ENCODE measurements at regions not wholly inside any gene's neighbourhood (a gene's known extent, or its start where the extent isn't known, plus 50 kb on each side); places are given as distances from the start of the nearest gene placed in this dataset.

GRCh38 chr9:78525986-78526560 is 229.1 kb downstream of the PSAT1 start:
- Histone ChIP-seq H3K9me3 (ENCODE audit: low read depth) (no peaks in the 10 kb centered on the region), H3K27me3 (no peaks in the 10 kb centered on the region), H3K36me3 (no peaks in the 10 kb centered on the region), H3K4me1 (ENCODE audit: low read depth) (no peaks in the 10 kb centered on the region), H3K27ac (no peak overlapping the region), H3K4me3 (no peak overlapping the region)
- DNase-seq (ENCODE audit: low read depth in 1 of 2, low spot score in 1 of 2), result no peak
- no peak for TF ChIP-seq CTCF (IDR thresholded peaks at IDR 0.05; ENCODE audit: low read depth, low read length)

- no peak overlapping the region for H3K27ac ChIP-seq
- no peak for TF ChIP-seq CTCF (IDR thresholded peaks at IDR 0.05; ENCODE audit: low read depth, low read length)
- DNase-seq (ENCODE audit: low read depth in 1 of 2, low spot score in 1 of 2), result no peak
- no peak overlapping the region for H3K4me3 ChIP-seq
- no peaks in the 10 kb centered on the region for H3K4me1 ChIP-seq (ENCODE audit: low read depth)
- H3K27me3 ChIP-seq, result no peaks in the 10 kb centered on the region
- no peaks in the 10 kb centered on the region for H3K36me3 ChIP-seq
- H3K9me3 ChIP-seq (ENCODE audit: low read depth), result no peaks in the 10 kb centered on the region
These were observed 236.6 kb downstream of the PSAT1 start for GRCh38 chr9:78533500-78533899.

GRCh38 chr9:78539188-78539587 is 242.3 kb downstream of the PSAT1 start:
- no peaks in the 10 kb centered on the region for H3K36me3 ChIP-seq
- no peaks in the 10 kb centered on the region for H3K4me1 ChIP-seq (ENCODE audit: low read depth)
- DNase-seq (ENCODE audit: low read depth in 1 of 2, low spot score in 1 of 2), result no peak
- no peak for TF ChIP-seq CTCF (IDR thresholded peaks at IDR 0.05; ENCODE audit: low read depth, low read length)
- H3K27ac ChIP-seq, result no peak overlapping the region
- H3K27me3 ChIP-seq, result peaks cover 6% of the 10 kb centered on the region
- H3K4me3 ChIP-seq, result no peak overlapping the region
- no peaks in the 10 kb centered on the region for H3K9me3 ChIP-seq (ENCODE audit: low read depth)

- no peaks in the 10 kb centered on the region for H3K9me3 ChIP-seq (ENCODE audit: low read depth)
- no peak for TF ChIP-seq CTCF (IDR thresholded peaks at IDR 0.05; ENCODE audit: low read depth, low read length)
These were observed 243.0 kb downstream of the PSAT1 start for GRCh38 chr9:78539904-78540303.

GRCh38 chr9:78541868-78542443 is 245.0 kb downstream of the PSAT1 start:
- no peaks in the 10 kb centered on the region for H3K4me1 ChIP-seq (ENCODE audit: low read depth)
- H3K27me3 ChIP-seq, result peaks cover 25% of the 10 kb centered on the region
- no peak for TF ChIP-seq CTCF (IDR thresholded peaks at IDR 0.05; ENCODE audit: low read depth, low read length)
- no peak overlapping the region for H3K27ac ChIP-seq
- no peak for DNase-seq (ENCODE audit: low read depth in 1 of 2, low spot score in 1 of 2)
- H3K36me3 ChIP-seq, result no peaks in the 10 kb centered on the region
- H3K9me3 ChIP-seq (ENCODE audit: low read depth), result no peaks in the 10 kb centered on the region
- H3K4me3 ChIP-seq, result no peak overlapping the region

More at GRCh38 chr9:78539904-78540303, 243.0 kb downstream of the PSAT1 start:
- Histone ChIP-seq H3K27ac (no peak overlapping the region), H3K36me3 (no peaks in the 10 kb centered on the region), H3K4me3 (no peak overlapping the region), H3K4me1 (ENCODE audit: low read depth) (no peaks in the 10 kb centered on the region), H3K27me3 (peaks cover 6% of the 10 kb centered on the region)
- DNase-seq (ENCODE audit: low read depth in 1 of 2, low spot score in 1 of 2), result no peak
